SKM-1 (cell line): ENCODE measurements at regions not wholly inside any gene's neighbourhood (a gene's known extent, or its start where the extent isn't known, plus 50 kb on each side); places are given as distances from the start of the nearest gene placed in this dataset.
A peak's percentile ranks its signal among the peaks of the same experiment; 100 is the strongest.

Experiments
- DNase-seq: peaks from one replicate; lab custom pipeline; 2025; ENCODE audit not compliant: unreplicated experiment; lab: John Stamatoyannopoulos, UW

DNA sequence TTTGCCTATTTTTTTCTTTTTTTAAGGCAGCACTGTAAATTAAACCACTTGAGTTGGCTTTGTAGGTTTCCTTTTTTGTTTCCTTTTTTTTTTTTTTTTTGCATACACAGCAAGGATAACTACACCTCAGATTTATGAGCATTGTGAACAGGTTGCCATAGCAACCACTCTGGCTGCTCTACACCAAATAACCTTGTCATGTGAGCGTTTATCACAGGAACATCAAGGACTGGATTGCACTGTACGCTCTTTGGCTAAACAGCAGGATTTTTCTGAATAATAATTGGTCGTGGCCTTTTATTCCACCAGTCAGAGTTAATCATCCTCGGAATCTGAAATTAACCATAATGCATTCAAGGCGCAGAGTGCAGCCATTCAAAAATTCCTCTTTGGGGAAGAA lies 199.1 kb upstream of the SLC14A2 start:
- DNase-seq, result no peak

DNA sequence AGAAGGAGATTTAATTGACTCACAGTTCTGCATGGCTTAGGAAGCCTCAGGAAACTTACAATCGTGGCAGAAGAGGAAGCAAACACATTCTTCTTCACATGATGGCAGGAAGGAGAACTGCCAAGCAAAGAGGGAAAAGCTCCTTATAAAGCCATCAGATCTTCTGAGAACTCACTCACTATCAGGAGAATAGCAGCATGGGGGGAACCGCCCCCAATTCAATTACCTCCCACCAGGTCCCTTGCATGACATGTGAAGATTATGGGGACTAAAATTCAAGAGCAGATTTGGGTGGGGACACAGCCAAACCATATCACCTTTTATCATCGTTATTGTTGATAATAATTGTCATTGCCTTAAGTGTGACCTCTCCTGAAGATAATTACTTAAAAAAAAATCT lies 197.9 kb upstream of the SLC14A2 start:
- DNase-seq, result no peak

DNA sequence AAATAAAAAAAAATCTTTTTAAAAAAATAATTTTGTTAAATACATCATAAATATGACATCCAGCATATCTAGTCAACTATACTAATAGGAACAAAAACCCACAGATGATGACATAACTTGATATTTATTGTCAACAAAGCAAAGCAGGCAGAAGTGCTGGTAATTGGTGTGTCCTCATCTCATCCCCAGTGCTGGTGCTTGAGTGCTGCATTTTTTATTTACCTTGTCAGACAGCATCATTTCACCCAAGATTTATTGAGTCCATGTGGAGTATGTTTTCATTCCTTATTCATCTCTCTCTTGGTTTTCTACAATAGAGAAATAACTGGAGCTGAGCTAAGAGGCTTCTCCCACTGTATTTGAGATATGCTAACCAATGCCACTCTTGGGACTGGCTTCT lies 191.6 kb upstream of the SLC14A2 start:
- DNase-seq, result no peak

DNA sequence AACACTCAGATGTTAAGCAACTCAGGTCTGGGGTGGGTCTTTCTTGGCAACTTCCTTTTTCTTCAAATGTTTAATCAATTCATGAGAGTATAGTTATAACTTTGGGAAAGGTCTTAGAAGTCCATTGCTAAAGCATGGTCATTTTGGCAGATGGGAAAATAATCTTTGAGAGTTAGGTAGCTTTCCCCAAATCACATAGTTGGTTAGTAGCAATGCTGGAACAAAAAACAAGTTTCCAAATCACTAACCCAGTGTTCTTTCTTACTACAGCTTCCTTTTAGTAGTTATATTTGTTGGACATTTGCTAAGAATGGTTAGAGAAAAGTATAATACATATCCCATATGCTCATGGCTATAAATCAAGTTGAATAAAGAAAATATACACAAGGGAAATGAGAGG lies 185.2 kb upstream of the SLC14A2 start:
- no peak for DNase-seq

DNA sequence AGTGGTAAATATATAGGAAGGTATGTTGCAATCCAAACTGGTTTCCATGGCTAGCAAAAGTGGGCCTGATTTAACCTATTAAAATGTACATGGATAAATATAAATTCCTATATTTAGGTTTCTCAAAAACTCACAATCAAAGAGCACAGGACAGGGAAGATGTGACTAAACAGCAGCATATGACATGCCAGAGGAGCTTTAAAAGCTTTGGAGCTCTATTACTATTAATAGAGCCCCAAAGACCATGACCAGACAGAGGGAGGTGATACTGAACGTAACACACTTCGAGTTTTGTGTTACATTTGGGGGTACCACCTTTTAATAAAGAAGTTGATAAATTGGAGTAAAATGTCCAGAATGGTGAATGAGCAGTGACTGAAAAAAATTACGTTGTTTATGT lies 179.5 kb upstream of the SLC14A2 start:
- DNase-seq, result no peak

DNA sequence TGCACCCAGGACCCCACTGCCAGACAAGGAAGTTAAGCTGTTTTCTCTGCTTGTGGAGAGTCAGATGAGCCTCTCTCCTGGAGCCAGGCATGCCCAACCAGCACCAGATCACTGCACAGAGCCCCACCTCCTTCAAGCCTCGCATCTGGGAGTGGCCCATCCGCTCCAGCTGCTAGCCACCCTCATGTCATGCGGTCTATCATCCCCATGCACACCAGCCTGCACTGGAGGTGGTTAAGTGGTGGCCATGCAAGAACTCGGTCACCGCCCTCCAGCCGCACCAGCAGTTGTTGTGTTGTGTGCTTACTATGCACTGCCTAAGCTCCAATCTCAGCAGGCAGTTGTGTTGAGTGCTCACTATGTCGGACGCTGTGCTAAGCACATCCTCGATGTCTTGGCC lies 177.9 kb upstream of the SLC14A2 start:
- DNase-seq, result no peak

DNA sequence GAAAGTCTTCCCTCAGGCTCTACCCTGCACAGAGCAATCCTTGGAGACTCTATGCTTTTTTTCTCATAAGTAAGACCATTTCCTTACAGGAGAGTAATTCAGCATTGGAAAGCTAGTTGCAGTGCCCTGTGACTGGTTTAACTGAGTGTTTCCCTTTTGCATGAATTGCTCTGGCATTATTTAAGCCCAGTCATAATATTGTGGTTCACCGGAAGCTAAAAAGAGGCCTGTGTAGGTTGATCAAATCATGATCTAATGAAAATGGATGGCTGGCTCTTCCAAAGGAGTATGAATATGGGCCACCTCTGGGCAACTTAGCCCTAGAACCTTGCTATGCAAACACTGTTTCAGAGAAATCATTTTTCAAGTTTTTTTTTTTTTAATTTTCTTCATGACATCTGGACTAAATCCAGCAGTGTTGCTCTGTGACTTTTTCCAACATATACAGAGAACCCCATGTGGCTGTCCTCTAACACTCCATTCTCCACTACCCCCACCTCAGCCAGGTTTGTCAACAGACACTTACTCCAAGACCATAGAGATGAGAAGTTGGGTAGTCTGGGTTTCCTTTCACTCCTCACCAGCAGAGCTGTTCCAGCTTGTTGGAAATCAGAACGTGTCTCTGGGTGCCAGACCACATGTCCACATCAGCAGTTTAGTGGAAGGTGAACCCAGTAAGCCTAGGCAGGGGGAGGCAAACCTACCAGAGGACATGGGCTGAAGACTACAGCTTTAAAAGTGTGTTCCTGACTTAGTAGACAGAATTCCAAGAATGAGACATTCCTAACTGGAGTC lies 175.2 kb upstream of the SLC14A2 start:
- no peak for DNase-seq

DNA sequence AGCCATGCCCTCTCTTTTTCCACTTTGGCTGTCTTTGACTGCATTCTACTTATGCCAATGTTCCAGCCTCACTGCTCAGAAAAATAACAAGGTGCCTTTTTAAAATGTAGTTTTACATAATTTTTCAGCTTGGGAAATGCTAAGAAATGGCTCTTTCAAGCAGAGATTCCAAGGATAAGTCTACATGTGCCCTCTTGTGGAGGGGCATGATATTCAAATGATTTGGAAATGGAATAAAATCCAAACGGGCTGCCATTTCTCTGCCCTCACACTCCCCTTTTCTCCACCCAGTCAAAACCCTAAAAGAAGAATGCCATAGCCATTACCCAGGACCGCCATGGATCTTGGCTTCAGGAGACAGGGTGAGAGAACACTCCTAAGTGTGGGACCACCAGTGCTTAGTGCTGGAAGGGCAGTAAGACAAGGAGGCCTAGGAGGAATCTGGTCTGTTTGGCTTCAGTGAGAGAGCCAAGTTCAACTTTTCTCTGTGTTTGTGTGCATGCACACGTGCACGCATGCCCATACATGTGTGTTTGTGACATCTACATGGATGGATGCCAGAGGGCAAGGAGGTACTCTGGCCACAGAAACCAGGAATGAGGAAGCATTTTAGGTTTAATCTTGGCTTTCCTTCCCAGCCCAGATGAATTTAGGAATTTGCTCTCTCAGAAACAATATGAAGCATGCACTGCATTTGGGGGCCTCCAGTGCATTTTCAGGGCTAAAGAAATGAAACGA lies 174.0 kb upstream of the SLC14A2 start:
- no peak for DNase-seq

DNA sequence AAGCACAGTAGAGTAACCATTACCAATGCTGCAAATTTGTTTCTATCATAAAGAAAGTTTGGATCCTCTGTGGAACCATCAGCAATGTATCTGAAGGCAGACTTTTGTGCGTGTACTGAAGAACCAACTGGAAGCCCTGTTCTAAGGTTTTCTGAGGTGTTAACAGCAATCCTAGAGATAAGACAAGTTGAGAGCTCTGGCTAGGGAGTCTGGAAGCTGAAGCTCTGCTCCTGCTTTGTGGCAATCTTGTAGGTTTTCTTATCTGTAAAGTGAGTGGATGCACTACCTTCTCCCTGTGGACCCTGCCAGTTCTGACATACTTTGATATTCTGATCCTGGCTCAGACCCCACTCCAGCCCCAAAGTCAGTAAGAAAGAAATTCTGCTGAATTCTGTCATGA lies 171.2 kb upstream of the SLC14A2 start:
- no peak for DNase-seq

DNA sequence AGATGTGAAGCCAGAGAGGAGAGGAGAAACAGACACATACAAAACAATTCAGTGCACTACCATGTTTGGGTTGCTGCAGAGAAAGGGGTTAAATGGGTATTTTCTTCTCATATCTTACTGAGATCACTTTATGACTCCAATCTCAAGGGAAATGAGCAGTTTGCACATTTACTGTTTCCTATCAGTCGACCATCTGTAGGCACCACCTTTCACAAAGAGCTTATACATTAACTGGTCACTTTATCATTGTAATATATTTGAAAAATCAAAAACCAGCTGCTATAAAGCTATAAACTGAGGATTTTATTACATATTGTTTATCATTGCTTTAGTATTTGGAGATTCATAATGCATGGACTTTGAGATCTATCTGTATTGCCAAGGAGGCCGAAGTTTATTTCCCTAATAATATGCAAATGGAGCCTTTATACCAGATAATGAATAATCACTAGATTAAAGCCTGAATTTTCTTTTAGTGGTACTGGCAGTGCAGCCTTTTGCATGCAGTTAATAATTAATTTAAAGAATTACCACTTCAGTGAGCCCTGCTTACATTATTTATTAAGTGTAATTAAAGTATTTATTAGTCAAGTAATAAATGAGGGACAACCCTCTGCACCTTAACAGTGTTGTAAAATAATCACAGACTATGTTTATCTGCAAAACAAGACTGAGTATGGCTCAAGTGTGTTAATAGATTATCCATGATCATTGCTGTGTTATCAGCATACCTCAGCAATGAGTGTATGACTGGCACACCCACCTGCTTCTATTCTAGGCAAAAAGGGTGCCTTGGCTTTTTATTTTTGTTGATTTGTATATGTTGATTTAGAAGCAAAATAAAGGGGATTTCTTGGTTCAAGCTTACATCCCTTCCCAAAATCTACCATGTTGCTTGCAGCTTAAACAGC lies 167.7 kb upstream of the SLC14A2 start:
- DNase-seq, result no peak

DNA sequence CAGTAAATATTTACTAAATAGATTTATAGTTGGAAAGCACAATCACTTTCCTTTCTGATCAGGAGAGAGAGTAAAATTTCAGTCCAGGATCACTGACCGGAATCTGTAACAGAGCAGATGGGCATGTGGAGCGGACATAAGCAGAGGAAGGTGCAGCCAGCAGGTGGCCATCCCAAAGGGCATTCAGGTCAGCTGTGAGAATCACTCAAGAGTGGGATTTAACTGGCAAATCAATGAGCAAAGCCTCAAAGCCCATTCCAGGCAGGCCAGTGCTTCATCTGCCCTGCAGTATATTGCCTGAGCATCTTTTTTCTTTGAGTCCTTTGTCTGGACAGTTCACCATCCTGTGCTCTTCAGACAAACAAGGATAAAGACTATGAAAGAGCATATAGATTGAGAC lies 166.4 kb upstream of the SLC14A2 start:
- DNase-seq, result no peak

DNA sequence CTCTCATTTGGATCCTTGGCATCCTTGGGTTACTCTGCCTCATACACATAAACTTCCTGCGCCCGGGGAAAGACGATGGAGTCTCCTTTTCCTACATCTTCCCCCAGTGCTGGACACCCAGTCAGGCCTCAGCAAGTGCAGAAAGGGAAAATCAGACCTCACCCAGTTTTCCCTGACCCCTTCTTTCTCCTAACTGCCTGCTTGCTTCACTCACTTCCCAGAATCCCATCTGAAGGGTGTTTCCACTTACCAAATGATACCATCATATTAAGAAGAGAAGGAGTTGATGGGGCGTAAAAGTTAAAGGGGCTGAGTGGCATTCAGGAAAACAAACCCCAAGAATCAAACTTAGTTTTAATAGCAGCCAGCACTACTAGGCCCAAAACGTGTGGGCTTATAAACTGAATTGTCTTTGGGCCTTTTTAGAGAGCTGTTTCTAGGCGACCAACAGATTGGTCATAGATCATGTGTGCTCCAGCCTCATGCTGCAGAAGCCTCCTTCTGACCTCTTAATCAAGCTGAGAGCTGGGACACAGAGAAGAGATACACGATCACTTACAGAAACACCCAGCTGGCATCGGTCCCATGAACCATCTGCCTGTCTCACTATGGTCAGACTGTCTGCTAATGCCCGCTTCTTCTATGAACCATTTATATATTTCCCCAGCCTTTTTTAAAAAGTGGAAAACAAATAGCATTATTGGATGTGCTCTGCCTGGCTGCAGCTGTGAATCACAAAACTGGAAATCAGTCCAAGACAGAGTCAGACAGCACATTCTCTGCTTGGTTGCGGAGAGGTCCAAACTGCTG lies 165.7 kb upstream of the SLC14A2 start:
- DNase-seq, result no peak

DNA sequence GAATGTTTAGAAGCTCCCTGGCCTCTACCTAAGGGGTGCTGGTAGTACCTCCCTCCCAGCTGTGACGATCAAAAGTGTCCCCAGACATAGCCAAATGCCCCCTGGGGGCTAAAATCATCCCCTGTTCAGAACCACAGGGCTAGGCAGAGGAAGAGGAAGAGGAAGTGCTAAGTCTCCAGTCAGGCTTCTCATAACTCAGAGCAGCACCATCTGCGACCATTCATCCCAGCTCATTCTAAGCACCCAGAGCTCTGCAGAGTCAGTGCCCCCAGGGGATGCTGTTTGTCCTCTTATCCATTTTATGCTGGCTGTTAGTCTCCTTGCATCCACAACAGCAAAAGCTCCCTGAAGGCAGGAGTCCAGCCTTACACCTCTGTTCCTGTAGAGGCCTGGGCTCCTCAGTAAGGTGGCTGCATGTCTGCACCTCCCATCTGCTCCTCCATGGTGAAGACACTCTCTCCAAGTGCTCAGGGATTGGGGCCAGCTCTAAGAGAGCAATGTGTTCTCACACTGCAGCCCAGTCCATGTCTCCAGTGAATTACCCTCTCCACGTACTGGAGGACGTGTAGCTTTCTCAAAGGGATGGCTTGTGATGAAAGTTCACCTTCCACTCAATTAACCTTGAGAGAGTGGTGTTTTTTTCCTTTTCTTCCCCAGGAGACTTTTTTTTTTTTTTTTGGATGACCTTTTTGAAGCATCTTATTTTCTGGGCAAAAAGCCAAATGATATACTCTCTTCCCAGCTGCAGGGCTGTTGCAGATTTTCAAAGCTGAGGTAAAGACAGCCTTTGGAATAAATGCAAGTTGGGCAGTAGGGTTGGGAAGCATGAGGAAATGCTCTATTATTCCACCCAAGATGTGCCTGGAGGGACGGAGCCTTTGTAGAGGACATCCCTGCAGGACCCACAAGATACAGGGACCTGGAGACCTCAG lies 158.9 kb upstream of the SLC14A2 start:
- DNase-seq, result peak; percentile 11

DNA sequence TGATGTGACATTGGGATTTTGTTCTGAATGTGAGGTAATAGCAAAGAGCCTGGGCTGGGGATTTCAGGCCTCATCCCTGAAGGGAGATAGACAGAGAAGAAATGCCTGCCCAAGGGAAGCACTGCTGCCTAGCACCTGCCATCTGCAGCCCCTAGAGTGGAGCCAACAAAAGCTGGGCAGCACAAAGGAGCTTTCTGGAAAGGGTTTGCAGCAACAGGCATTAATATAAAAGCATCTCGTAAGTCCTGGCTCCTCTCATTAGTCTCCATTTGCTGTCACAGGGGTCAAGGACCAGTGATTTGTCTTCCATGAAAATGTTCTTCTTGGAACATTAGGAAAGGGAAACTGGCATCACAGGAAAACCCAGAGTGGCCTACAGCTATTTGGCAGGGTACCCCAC lies 157.2 kb upstream of the SLC14A2 start:
- DNase-seq, result no peak

DNA sequence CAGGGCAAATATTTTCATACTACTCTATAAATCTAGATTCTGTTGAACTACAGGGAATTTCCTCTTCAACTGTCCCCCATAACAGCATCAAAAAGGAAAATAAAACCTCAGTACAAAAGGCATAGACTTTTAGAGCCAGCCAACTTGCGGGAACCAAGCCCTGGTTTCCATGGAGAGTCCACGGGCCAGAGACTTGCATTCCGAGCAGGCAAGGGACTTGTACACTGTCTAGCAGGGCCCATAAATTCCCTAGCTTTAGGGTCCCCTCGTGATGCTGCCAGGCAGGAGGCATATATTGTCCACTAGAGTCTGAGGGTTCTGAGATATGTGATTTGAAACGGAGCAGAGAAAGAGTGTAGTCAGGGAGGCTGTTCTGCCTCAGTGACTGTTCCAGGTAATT lies 153.1 kb upstream of the SLC14A2 start:
- DNase-seq, result no peak

DNA sequence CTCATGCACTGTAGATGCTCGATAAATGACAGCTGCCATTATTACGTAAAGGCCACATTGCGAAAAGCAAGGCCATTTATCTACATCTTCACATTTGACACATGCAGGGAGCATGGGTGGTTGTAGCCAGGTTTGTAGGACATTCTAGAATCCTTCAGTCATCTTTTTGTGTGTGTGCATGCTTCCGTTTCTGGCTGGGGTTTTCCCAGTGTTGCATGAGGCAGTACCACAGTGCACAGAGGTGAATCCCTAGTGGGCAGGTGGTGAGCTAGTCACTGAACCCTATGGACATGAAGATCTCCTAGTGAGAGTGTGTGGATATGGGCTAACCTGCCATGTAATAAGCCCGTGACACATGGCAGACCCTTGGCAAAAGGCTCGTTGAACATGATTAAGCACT lies 151.8 kb upstream of the SLC14A2 start:
- no peak for DNase-seq

DNA sequence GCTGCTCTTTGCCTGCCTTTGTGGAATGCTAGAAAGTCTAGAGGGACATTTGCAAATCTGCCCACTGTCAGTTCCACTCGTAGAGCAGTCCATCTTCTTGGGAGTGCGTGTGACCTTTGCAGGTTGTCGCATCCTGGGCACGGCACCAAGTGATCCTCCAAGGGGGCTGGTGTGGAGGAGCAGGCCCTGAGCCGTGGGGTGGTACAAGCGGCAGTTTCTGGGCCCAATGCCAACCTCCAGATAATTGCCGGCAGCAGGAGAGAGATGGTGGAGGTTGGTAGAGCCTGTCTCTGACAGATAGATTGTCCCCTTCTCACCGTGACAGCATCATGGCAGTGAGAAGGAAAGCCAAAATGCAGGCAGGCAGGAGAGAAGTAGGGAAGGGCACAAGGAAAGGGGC lies 150.7 kb upstream of the SLC14A2 start:
- no peak for DNase-seq

DNA sequence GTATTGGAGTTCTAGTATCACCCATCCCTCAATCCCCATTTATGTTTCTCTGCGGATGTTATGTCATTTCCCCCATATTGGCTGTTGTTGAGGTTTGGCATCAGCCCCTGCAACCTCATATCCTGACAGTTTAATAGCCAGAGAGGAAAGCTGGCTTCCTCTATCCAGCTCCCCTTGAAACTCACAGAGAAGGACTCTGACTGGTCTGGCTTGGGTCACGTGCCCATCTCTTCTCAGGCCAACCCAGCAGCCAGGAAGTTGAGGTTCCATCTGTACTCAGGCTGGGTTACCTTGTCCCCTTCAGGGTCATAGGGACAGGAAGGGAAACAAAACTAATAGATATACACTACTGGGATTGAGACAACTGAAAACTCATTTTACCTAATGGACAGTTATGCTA lies 148.0 kb upstream of the SLC14A2 start:
- no peak for DNase-seq

DNA sequence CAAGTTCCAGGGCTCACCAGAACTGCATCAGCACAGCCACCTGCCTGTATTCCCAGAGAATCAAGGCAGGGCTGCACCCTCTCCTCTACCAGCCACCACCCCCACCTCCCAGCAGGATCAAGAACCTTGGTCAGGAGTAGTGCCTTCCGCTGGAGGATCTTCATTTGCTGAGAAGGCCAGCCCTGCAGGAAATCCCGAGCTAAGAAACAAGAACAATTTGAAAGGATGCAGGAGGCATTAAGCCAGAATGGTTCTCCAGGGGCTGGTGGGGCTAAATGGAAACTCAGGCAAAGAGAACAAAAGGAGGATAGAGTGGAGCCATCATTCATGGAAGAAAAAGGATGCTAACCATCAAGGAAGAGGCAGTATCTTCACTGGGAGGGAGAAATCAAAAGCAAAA lies 147.3 kb upstream of the SLC14A2 start:
- no peak for DNase-seq

DNA sequence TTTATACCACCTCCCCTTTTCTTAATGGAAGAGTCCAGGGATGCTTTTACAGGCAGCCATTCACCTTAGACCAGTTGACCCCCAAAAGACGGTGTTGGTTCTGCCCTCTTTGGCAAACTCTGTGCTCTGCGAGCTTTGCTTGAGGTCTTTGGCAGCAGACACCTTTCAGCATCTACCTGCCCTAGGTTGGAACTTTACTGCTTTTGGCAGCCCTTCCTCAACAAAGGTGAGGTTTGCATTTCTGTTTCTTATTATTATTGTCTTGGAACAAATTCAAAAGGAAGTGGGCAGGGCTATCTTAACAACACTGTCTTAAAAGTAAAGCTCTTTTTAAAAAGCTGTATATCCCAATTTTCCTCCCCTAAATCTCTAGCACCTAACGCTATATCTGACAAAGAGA lies 136.4 kb upstream of the SLC14A2 start:
- no peak for DNase-seq
